GF-D8 (cell line): ENCODE measurements at regions not wholly inside any gene's neighbourhood (a gene's known extent, or its start where the extent isn't known, plus 50 kb on each side); places are given as distances from the start of the nearest gene placed in this dataset.
"Not testable (repeated sequence)": the region's sequence is repeated elsewhere in the genome, so short reads cannot be mapped to it uniquely, and the experiment has no call there.

Source experiments
- DNase-seq: peaks from one replicate; lab custom pipeline; 2025; lab: John Stamatoyannopoulos, UW

- DNase-seq, result no peak
Observed at GRCh38 chr1:215400741-215401140, 166.4 kb upstream of the KCTD3 start.

GRCh38 chr1:215402147-215402546 is 165.0 kb upstream of the KCTD3 start:
- DNase-seq, result no peak

DNA sequence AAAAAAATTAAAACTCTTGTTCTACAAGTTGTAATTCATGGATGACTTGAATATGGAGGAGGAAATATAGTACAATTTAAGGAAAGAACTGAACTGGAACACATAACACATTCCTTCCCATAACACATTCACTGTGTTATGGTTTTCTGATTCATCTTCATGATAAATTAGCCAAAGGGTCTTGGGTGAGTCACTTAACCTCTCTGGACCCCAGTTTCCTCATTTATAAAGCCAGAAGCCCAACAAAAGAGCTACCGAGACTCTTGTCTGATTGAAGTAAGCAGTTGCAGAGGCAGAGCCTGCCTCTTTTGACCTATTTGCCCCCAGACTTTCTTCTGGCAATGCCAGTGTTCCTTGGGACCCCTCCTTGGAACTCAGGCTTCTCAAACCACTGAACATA is 161.9 kb upstream of the KCTD3 start:
- no peak for DNase-seq

DNA sequence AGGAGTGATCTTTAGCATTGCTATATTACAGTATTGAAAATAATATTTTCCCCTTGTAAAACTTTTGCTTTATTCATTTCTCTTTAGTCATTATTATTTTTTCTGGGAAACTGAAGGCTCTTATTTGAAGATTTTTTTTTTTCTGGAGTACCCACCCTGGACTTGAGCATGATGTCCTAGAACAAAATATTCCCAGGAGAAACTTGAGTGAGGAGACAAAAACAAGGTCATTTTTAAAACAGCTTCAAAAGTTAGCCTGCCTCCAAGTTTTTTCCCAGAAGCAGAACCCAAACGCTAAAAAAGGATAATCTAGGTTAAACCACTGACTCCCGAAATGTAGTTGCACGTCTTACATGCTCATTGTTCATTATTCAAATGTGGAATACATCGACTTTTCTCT is 160.2 kb upstream of the KCTD3 start:
- DNase-seq, result no peak

DNA sequence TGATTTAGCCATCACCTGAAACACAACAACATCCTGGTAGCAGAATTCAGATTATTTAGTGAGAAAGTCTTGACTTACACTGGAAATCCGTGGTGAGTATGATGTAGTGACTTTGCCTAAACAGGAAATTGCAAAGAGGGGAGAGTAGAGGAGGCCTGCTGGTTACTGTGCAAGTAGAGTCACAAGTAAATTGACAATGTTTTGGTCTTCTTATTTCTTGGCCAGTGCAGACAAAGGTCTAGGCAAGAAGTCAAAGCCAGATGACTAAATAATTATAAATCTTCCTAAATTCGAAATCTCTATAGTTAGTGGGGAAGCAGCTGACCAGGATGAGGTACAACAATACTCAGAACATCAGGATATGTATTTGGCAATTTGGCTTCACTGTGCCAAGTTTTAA is 159.5 kb upstream of the KCTD3 start:
- DNase-seq, result no peak

DNA sequence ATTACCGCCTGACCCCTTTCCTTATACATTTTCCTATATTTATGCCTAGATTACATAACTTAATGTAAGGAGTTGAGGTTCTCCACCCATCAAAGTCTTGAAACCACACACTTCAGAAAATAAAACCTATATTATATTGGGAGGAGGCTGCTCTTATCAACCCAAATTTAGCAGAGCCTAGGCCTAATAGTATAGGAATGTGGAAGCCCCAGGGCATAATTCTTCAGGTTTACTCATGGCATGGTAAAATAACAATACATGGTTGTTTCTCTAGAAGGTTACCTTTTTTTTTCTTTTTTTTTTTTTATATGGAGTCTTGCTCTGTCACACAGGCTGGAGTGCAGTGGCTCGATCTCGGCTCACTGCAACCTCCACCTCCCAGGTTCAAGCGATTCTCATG is 157.6 kb upstream of the KCTD3 start:
- DNase-seq, result not testable (repeated sequence)

GRCh38 chr1:215415521-215415920 is 151.6 kb upstream of the KCTD3 start:
- not testable (repeated sequence) for DNase-seq

DNA sequence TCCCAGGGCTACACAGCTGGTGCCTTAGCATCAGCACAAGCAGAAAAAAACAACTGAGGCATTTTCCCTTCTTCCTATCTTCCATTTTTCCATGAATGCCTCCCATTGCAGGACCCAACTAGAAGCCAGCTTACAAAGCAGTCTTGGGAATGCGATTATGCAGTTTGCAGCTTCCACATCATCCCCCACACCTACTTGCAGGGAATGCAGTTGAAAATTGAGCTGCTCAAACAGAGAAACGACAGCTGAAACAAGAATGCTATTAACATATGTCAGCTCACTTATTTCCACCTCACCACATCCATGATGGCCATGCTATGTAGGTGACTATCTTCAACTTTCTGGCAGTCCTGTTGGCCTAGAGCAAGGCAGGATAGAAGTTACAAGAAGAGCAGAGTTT is 150.6 kb upstream of the KCTD3 start:
- DNase-seq, result no peak

GRCh38 chr1:215417122-215417521 is 150.0 kb upstream of the KCTD3 start:
- DNase-seq, result no peak

GRCh38 chr1:215418876-215419447 is 148.1 kb upstream of the KCTD3 start:
- no peak for DNase-seq

GRCh38 chr1:215421744-215422143 is 145.4 kb upstream of the KCTD3 start:
- no peak for DNase-seq

- no peak for DNase-seq
Observed at GRCh38 chr1:215423288-215423687, 143.8 kb upstream of the KCTD3 start.

DNA sequence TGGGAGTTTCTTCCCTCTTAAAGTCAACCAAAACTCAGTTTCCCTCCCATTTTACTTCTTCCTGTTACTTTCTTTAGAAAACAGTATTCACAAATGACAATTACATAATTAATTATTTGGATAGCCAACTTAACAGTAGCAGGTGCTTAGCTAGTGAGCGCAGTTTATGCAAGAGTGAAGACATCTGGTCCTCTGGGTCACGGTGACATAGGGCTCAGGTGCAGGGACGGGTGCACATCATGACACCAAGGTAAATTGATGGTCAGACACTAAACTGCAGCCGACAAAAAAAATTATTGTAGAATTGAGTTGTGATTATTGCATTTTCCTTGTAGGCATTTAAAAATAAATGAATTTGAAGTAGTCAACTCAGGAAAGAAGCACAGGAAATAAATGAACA is 142.0 kb upstream of the KCTD3 start:
- DNase-seq, result no peak

DNA sequence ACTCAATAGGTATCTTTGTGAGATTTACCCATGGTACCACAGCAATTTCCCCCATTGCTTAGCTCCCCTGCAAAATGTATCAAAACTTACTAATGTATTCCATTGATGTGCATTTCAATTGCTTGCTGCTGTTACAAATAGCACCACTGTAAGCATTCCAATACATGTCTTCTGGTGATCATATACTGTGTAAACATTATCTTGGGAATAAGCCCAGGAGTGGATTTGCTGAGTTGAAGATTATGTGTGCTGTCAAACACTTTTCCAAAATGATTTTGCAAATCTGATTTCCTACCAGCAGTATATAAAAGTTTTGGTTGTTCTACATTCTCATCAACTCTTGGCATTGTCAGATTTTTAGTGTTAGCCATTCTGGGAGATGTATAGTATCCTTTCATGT is 141.0 kb upstream of the KCTD3 start:
- DNase-seq, result no peak

- not testable (repeated sequence) for DNase-seq
Observed at GRCh38 chr1:215432483-215433227, 134.4 kb upstream of the KCTD3 start.

DNA sequence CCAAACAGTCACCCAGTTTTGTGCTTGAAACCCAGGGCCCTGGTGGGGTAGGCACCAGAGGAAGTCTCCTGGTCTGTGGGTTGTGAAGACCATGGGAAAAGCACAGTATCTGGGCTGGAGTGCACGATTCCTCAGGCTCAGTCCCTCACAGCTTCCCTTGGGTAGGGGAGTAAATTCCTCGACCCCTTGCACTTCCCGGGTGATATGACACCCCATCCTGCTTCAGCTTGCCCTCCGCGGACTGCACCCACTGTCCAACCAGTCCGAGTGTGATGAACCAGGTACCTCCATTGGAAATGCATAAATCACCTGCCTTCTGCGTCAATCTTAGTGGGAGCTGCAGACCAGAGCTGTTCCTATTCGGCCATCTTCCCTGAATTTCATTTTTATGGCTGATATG is 133.9 kb upstream of the KCTD3 start:
- no peak for DNase-seq

DNA sequence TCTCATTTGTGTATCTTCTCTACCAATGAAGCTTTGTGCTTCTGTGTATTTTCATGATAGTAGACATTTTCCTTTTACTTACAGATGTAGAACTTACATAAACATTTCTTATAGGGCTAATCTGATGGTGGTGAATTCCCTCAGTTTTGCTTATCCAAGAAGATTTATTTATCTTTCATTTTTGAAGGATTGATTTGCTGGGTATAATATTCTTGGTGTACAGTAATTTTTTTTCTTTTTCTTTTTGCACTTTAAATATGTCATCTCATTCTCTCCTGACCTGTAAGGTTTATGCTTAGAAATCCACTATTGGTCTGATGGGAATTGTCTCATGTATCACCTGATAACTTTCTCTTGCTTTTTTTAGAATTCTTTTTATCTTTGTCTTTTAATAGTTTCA is 127.6 kb upstream of the KCTD3 start:
- DNase-seq, result no peak

DNA sequence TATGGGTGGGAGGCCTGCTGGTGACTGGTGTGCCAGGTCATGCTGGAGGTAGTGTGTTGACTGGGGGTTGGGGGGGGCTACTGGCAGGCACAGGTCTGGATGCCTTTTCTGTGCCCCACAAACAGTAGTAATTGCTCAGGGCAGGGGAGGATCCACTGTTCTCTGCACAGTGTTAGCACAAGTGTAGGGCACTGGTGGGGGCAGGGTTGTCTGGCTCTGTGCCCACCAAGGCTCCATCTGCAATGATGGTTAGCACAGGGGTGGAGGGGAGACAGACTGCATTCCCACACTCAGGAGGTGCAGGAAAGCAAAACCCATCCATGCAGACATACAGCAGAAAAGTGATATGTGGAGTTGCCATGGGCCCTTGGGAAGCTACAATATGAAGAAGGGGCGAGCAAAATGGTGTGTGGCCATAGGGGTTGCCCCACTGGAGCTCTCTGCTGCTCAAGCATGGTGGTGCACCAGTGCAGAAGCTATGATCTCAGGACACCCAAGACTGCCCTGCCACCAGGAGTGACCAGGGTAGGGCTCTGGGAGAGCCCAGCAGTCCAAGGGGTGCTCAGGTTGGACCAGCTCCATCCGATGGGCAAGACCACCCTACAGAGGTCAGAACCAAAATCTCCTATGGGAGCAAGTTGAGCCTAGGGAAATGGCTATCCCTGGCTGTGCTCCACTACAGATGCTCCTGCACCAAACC is 122.2 kb upstream of the KCTD3 start:
- DNase-seq, result no peak

DNA sequence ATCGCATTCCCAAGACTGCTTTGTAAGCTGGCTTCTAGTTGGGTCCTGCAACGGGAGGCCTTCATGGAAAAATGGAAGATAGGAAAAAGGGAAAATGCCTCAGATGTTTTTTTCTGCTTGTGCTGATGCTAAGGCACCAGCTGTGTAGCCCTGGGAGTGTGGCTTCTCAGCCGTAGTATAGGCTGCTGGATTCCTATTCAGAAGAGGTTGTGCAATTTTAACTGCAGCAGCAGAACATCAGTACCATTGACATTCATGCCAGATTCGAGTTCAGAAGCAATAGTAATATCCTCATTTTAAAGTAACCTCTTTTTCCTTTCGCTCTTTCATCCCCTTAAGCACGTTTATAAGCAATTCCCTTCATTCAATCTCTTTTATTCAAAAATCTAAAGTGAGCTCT is 119.1 kb upstream of the KCTD3 start:
- not testable (repeated sequence) for DNase-seq

GRCh38 chr1:215449147-215449546 is 118.0 kb upstream of the KCTD3 start:
- DNase-seq, result not testable (repeated sequence)

GRCh38 chr1:215453440-215453839 is 113.7 kb upstream of the KCTD3 start:
- no peak for DNase-seq

DNA sequence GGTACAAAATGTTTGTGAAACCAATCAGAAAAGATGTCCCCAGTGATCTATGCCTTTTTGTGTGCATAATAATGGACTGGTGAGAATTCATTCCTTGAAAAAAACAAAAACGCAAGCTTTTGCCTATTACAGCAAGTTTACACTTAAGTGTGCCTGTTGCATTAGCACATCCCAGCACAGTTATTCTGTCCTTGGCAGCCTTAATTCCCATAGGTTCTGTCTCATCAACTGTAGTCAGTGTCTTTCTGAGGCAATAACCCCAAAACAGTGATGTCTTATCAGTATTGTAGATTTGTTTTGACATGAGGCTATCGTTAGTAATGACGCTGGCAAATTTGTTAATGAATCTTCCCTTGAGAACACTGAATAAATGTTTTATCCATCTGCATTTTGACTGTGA is 109.9 kb upstream of the KCTD3 start:
- DNase-seq, result no peak

GRCh38 chr1:215458104-215458503 is 109.0 kb upstream of the KCTD3 start:
- no peak for DNase-seq
